ENCODE measurements at regions not wholly inside any gene's neighbourhood (a gene's known extent, or its start where the extent isn't known, plus 50 kb on each side); places are given as distances from the start of the nearest gene placed in this dataset.

- TF ChIP-seq POLR2A (IDR thresholded peaks at IDR 0.05; ENCODE audit: low read depth, low read length): no peak
- no peak for TF ChIP-seq POLR2AphosphoS5 (IDR thresholded peaks at IDR 0.05; ENCODE audit: low read depth, low read length)
Measured at GRCh38 chr3:130572769-130573168, 55.8 kb downstream of the COL6A6 start.

All from GM12891 (cell line).